ENCODE measurements at regions not wholly inside any gene's neighbourhood (a gene's known extent, or its start where the extent isn't known, plus 50 kb on each side); places are given as distances from the start of the nearest gene placed in this dataset.

- TF ChIP-seq ZFX (IDR thresholded peaks at IDR 0.05) (no peak), CTCF (conservative IDR thresholded peaks at IDR 0.05) (no peak)
- H3K27ac ChIP-seq: no peak overlapping the region
These were observed 751.5 kb downstream of the DCDC2C start for GRCh38 chr2:4454907-4455306.

GRCh38 chr2:4455486-4456155, 752.2 kb downstream of the DCDC2C start:
- TF ChIP-seq ZFX (IDR thresholded peaks at IDR 0.05): no peak
- TF ChIP-seq CTCF (conservative IDR thresholded peaks at IDR 0.05): no peak
- H3K27ac ChIP-seq: no peak overlapping the region

- TF ChIP-seq CTCF (conservative IDR thresholded peaks at IDR 0.05): no peak
- no peak for TF ChIP-seq ZFX (IDR thresholded peaks at IDR 0.05)
- no peak overlapping the region for H3K27ac ChIP-seq
These were observed 761.4 kb downstream of the DCDC2C start for GRCh38 chr2:4464634-4465266.

- H3K27ac ChIP-seq: no peak overlapping the region
- TF ChIP-seq ZFX (IDR thresholded peaks at IDR 0.05): no peak
- TF ChIP-seq CTCF (conservative IDR thresholded peaks at IDR 0.05): no peak
These were observed 762.3 kb downstream of the DCDC2C start for GRCh38 chr2:4465671-4466070.

- TF ChIP-seq CTCF (conservative IDR thresholded peaks at IDR 0.05): no peak
- TF ChIP-seq ZFX (IDR thresholded peaks at IDR 0.05): no peak
- no peak overlapping the region for H3K27ac ChIP-seq
These were observed 772.2 kb downstream of the DCDC2C start for GRCh38 chr2:4475618-4476017.

- TF ChIP-seq CTCF (conservative IDR thresholded peaks at IDR 0.05): no peak
- TF ChIP-seq ZFX (IDR thresholded peaks at IDR 0.05): no peak
- no peak overlapping the region for H3K27ac ChIP-seq
These were observed 779.7 kb downstream of the DCDC2C start for GRCh38 chr2:4483050-4483449.

GRCh38 chr2:4486971-4487370, 783.6 kb downstream of the DCDC2C start:
- H3K27ac ChIP-seq: no peak overlapping the region
- TF ChIP-seq ZFX (IDR thresholded peaks at IDR 0.05) (no peak), CTCF (conservative IDR thresholded peaks at IDR 0.05) (no peak)

Measured in C4-2B (cell line).